ENCODE measurements at regions not wholly inside any gene's neighbourhood (a gene's known extent, or its start where the extent isn't known, plus 50 kb on each side); places are given as distances from the start of the nearest gene placed in this dataset.

DNA sequence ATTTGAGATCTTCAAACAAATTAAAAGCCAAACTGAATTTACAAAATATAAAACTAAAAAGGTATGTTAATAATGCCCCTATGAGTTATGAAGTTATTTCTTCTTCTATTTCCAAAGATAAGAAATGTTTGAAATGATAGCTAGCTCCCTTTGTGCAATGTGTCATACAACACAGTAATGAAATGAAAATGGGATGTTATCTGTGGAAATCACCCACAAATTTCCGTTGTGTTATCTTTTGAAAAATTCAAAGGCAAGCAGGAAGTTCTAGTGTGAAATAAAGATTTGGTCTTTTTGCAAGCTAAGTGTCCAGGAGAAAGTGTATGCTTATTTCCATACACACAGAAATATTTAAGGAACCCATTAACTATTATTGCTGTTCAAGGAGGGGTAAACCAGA lies 375.3 kb upstream of the PRR16 start:
- DNase-seq = no peak
- no peak for ATAC-seq
- TF ChIP-seq, protein P1, sequence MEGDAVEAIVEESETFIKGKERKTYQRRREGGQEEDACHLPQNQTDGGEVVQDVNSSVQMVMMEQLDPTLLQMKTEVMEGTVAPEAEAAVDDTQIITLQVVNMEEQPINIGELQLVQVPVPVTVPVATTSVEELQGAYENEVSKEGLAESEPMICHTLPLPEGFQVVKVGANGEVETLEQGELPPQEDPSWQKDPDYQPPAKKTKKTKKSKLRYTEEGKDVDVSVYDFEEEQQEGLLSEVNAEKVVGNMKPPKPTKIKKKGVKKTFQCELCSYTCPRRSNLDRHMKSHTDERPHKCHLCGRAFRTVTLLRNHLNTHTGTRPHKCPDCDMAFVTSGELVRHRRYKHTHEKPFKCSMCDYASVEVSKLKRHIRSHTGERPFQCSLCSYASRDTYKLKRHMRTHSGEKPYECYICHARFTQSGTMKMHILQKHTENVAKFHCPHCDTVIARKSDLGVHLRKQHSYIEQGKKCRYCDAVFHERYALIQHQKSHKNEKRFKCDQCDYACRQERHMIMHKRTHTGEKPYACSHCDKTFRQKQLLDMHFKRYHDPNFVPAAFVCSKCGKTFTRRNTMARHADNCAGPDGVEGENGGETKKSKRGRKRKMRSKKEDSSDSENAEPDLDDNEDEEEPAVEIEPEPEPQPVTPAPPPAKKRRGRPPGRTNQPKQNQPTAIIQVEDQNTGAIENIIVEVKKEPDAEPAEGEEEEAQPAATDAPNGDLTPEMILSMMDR (IDR thresholded peaks at IDR 0.05) = no peak

DNA sequence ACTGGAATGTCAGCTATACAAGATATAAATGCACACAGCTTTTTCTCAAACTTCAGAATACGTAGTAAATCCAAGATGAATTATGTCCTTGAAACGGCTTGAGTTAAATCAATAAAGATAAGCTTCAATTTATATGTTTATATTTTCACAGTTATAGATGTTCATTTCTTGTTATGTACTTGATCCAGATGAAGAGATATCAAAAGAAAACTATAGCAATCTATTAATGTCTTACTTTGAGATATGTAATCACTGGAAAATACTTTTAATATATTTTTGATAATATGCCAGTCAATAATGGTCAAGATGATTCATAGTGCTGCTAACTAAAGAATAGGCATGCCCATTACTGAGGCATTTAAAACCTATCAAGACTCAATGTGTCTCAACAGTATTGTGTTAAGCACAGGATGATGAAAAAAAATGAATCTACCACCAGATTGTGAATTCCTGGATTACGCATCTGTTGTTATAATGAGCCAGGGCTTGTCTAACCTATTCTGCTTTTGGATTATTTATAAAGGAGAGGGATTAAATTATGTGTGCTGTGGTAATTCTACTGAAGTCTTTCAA lies 372.6 kb upstream of the PRR16 start:
- Histone ChIP-seq H3K27ac (no peak overlapping the region), H3K36me3 (no peaks in the 10 kb centered on the region), H3K27me3 (ENCODE audit: low read depth) (no peaks in the 10 kb centered on the region), H3K9me3 (no peaks in the 10 kb centered on the region), H3K4me3 (no peak overlapping the region), H3K4me1 (no peaks in the 10 kb centered on the region)
- ATAC-seq (no peak), DNase-seq (no peak)
- intact Hi-C loops (cut with DNase I) = no loop called here
- TF ChIP-seq, protein P1 (IDR thresholded peaks at IDR 0.05) = no peak

More for the DNA sequence above, 375.3 kb upstream of the PRR16 start:
- Histone ChIP-seq H3K4me1 (no peaks in the 10 kb centered on the region), H3K27ac (no peak overlapping the region), H3K9me3 (no peaks in the 10 kb centered on the region), H3K27me3 (ENCODE audit: low read depth) (no peaks in the 10 kb centered on the region), H3K36me3 (no peaks in the 10 kb centered on the region), H3K4me3 (no peak overlapping the region)
- intact Hi-C loops (cut with DNase I) = no loop called here

DNA sequence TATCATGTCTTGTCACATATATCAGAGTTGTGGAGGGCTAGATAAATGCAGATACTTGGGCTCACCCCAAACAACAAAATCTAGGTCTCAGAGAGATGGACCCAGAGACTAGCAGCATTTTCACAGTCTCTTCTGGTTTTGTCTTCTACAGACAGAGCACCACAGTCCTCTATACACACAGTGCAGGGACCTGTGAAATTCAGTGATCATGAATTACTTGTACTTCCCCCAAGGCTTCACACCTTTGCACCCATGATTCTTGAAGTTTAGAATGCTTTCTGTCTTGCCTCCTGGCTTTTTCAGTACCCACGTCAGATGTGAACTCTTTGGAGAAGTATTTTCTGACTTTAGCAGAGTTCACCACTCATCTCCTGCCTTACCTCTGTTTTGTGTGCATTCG lies 371.5 kb upstream of the PRR16 start:
- Histone ChIP-seq H3K4me1 (no peaks in the 10 kb centered on the region), H3K27ac (no peak overlapping the region), H3K27me3 (ENCODE audit: low read depth) (no peaks in the 10 kb centered on the region), H3K9me3 (no peaks in the 10 kb centered on the region), H3K4me3 (no peak overlapping the region), H3K36me3 (no peaks in the 10 kb centered on the region)
- TF ChIP-seq, protein P1 (IDR thresholded peaks at IDR 0.05) = no peak
- no peak for ATAC-seq
- intact Hi-C loops (cut with DNase I) = no loop called here
- DNase-seq = no peak

DNA sequence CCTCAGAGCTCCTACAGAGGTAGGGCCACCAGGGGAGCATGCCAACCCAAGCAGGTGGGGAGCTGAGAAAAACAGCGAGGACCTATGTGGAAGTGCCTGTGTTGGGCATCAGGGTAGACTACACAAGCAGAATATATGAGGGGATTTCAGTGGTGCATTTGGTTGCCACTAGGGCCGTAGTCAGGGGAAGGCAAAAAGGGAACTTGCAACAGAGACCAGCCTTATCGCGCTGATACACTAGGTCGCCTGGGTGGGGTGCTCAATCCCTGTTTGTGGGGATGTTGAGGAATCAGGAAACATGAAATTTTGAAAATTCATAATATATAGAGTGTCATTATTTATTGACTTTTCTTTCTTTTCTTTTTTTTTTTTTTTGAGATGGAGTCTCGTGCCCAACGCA lies 370.9 kb upstream of the PRR16 start:
- H3K4me3 ChIP-seq = no peak overlapping the region
- no peaks in the 10 kb centered on the region for H3K27me3 ChIP-seq (ENCODE audit: low read depth)
- no peaks in the 10 kb centered on the region for H3K4me1 ChIP-seq
- no peaks in the 10 kb centered on the region for H3K36me3 ChIP-seq
- ATAC-seq (peak; percentile 62 to 74), DNase-seq (peak; percentile 51)
- no peaks in the 10 kb centered on the region for H3K9me3 ChIP-seq
- TF ChIP-seq, protein P1 (IDR thresholded peaks at IDR 0.05) = no peak
- H3K27ac ChIP-seq = no peak overlapping the region
- intact Hi-C loops (cut with DNase I) = no loop called here

DNA sequence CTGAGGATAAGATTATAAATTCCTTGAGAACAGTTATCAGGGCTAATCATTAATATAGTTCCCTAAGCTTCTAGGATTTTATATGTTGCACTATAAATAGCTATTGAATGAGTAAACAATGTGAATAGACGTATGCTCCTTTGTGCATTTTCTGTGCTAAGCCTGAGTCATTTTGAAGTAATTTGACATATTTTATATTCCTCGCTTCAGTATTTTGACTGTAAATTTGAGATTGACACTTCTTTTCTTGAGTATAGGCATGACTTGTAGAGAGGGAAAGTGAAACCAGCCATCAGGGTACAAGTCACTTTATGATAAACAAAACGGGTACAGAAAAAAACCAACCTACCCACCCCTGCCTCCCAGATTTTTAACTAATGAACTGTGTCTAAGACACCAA lies 367.7 kb upstream of the PRR16 start:
- Histone ChIP-seq H3K4me1 (no peaks in the 10 kb centered on the region), H3K9me3 (no peaks in the 10 kb centered on the region), H3K36me3 (no peaks in the 10 kb centered on the region), H3K27me3 (ENCODE audit: low read depth) (no peaks in the 10 kb centered on the region), H3K27ac (no peak overlapping the region), H3K4me3 (peak overlapping the region; percentile 0)
- DNase-seq (no peak), ATAC-seq (peak in 1 of 2 donors; percentile 40)
- intact Hi-C loops (cut with DNase I) = no loop called here
- TF ChIP-seq, protein P1 (IDR thresholded peaks at IDR 0.05) = no peak
